SK-N-MC (cell line): ENCODE measurements at regions not wholly inside any gene's neighbourhood (a gene's known extent, or its start where the extent isn't known, plus 50 kb on each side); places are given as distances from the start of the nearest gene placed in this dataset.

ENCODE experiments used
- EZH2 ChIP-seq: fragments of 200-600 bp; sonication (generic); IDR thresholded peaks from one replicate; pipeline ENCODE4 v1.6.1; 2017; ENCODE audit warnings: antibody characterized with exemption
- POLR2AphosphoS5 ChIP-seq: IDR thresholded peaks from 2 replicates; pipeline ENCODE4 v1.6.1; 2012; ENCODE audit warnings: mild to moderate bottlenecking, low read depth, low read length, borderline replicate concordance

- TF ChIP-seq POLR2AphosphoS5 (no peak), EZH2 (no peak)
These were observed 76.0 kb upstream of the TSC22D2 start for GRCh38 chr3:150331978-150332568.
